Activated naive CD8-positive, alpha-beta T cell (primary cell): ENCODE measurements at regions not wholly inside any gene's neighbourhood (a gene's known extent, or its start where the extent isn't known, plus 50 kb on each side); places are given as distances from the start of the nearest gene placed in this dataset.
"Not testable (repeated sequence)": the region's sequence is repeated elsewhere in the genome, so short reads cannot be mapped to it uniquely, and the experiment has no call there.

ENCODE experiments used
- H3K27ac Mint-ChIP-seq: one replicate; pipeline ENCODE4 v1.8.0; 2021; ENCODE audit warnings: mixed read lengths
- H3K27me3 Mint-ChIP-seq: one replicate; pipeline ENCODE4 v1.8.0; 2021; ENCODE audit warnings: mixed read lengths
- H3K36me3 Mint-ChIP-seq: one replicate; pipeline ENCODE4 v1.8.0; 2021; ENCODE audit warnings: mixed read lengths
- H3K4me1 Mint-ChIP-seq: one replicate; pipeline ENCODE4 v1.8.0; 2021; ENCODE audit warnings: low read depth, mixed read lengths
- H3K4me3 Mint-ChIP-seq: one replicate; pipeline ENCODE4 v1.8.0; 2021; ENCODE audit warnings: mild to moderate bottlenecking, mixed read lengths
- H3K9me3 Mint-ChIP-seq: one replicate; pipeline ENCODE4 v1.8.0; 2021; ENCODE audit warnings: low read depth, mixed read lengths

- Mint-ChIP-seq H3K4me1 (no peaks in the 10 kb centered on the region), H3K27me3 (no peaks in the 10 kb centered on the region), H3K4me3 (no peak overlapping the region), H3K27ac (no peak overlapping the region), H3K36me3 (no peaks in the 10 kb centered on the region), H3K9me3 (peaks cover 6% of the 10 kb centered on the region)
These were observed 1064.5 kb downstream of the ZPLD1 start for GRCh38 chr3:103499132-103499900.

- peaks cover 6% of the 10 kb centered on the region for H3K9me3 Mint-ChIP-seq
- no peaks in the 10 kb centered on the region for H3K36me3 Mint-ChIP-seq
- H3K27ac Mint-ChIP-seq, result no peak overlapping the region
These were observed 1065.2 kb downstream of the ZPLD1 start for GRCh38 chr3:103499967-103500366.

GRCh38 chr3:103510760-103511159 is 1075.9 kb downstream of the ZPLD1 start:
- no peaks in the 10 kb centered on the region for H3K4me1 Mint-ChIP-seq
- peaks cover 14% of the 10 kb centered on the region for H3K9me3 Mint-ChIP-seq
- no peaks in the 10 kb centered on the region for H3K27me3 Mint-ChIP-seq
- H3K4me3 Mint-ChIP-seq, result no peak overlapping the region
- H3K27ac Mint-ChIP-seq, result no peak overlapping the region
- no peaks in the 10 kb centered on the region for H3K36me3 Mint-ChIP-seq

More at GRCh38 chr3:103499967-103500366, 1065.2 kb downstream of the ZPLD1 start:
- no peaks in the 10 kb centered on the region for H3K4me1 Mint-ChIP-seq
- no peak overlapping the region for H3K4me3 Mint-ChIP-seq
- no peaks in the 10 kb centered on the region for H3K27me3 Mint-ChIP-seq

GRCh38 chr3:103511891-103512290 is 1077.1 kb downstream of the ZPLD1 start:
- Mint-ChIP-seq H3K4me3 (no peak overlapping the region), H3K36me3 (no peaks in the 10 kb centered on the region), H3K27ac (no peak overlapping the region), H3K4me1 (no peaks in the 10 kb centered on the region), H3K27me3 (no peaks in the 10 kb centered on the region), H3K9me3 (peaks cover 7% of the 10 kb centered on the region)

GRCh38 chr3:103512595-103512994 is 1077.8 kb downstream of the ZPLD1 start:
- H3K9me3 Mint-ChIP-seq, result peaks cover 8% of the 10 kb centered on the region
- H3K4me1 Mint-ChIP-seq, result no peaks in the 10 kb centered on the region
- no peaks in the 10 kb centered on the region for H3K36me3 Mint-ChIP-seq

GRCh38 chr3:103513003-103513402 is 1078.2 kb downstream of the ZPLD1 start:
- H3K9me3 Mint-ChIP-seq, result peaks cover 8% of the 10 kb centered on the region
- H3K27me3 Mint-ChIP-seq, result no peaks in the 10 kb centered on the region
- no peak overlapping the region for H3K27ac Mint-ChIP-seq
- no peak overlapping the region for H3K4me3 Mint-ChIP-seq
- no peaks in the 10 kb centered on the region for H3K4me1 Mint-ChIP-seq
- H3K36me3 Mint-ChIP-seq, result no peaks in the 10 kb centered on the region

More at GRCh38 chr3:103512595-103512994, 1077.8 kb downstream of the ZPLD1 start:
- H3K27me3 Mint-ChIP-seq, result no peaks in the 10 kb centered on the region
- H3K4me3 Mint-ChIP-seq, result no peak overlapping the region
- no peak overlapping the region for H3K27ac Mint-ChIP-seq

- H3K9me3 Mint-ChIP-seq, result peaks cover 13% of the 10 kb centered on the region
- no peaks in the 10 kb centered on the region for H3K36me3 Mint-ChIP-seq
- H3K27ac Mint-ChIP-seq, result no peak overlapping the region
- H3K4me1 Mint-ChIP-seq, result no peaks in the 10 kb centered on the region
- no peaks in the 10 kb centered on the region for H3K27me3 Mint-ChIP-seq
- no peak overlapping the region for H3K4me3 Mint-ChIP-seq
These were observed 1080.3 kb downstream of the ZPLD1 start for GRCh38 chr3:103515116-103515515.

DNA sequence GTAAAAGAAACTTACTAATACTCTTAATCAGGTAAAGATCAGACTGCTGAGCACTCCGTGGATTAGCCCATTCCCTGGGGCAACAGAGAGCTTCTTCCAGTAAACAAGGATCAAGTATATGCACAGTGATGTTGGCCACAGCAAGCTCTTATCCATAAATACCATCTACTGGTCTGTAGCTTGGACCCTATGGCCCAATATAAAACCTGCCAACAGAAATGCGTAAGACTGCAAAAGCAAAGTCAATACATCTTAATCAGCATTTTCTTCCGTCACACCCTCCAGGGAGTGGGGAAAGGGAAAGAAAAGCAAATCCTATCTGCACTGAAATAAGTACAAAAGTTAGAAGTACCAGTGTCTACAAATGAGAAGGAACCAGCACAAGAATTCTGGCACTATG is 1082.1 kb downstream of the ZPLD1 start:
- H3K9me3 Mint-ChIP-seq, result peaks cover 15% of the 10 kb centered on the region
- H3K27me3 Mint-ChIP-seq, result no peaks in the 10 kb centered on the region
- H3K36me3 Mint-ChIP-seq, result no peaks in the 10 kb centered on the region
- no peak overlapping the region for H3K4me3 Mint-ChIP-seq
- no peak overlapping the region for H3K27ac Mint-ChIP-seq
- H3K4me1 Mint-ChIP-seq, result no peaks in the 10 kb centered on the region

GRCh38 chr3:103531327-103531726 is 1096.5 kb downstream of the ZPLD1 start:
- not testable (repeated sequence) for H3K9me3 Mint-ChIP-seq, H3K36me3 Mint-ChIP-seq, H3K27me3 Mint-ChIP-seq, H3K27ac Mint-ChIP-seq, H3K4me1 Mint-ChIP-seq, H3K4me3 Mint-ChIP-seq

- Mint-ChIP-seq H3K27me3 (no peaks in the 10 kb centered on the region), H3K36me3 (no peaks in the 10 kb centered on the region)
These were observed 1098.2 kb downstream of the ZPLD1 start for GRCh38 chr3:103532986-103533385.

GRCh38 chr3:103554451-103554850 is 1119.6 kb downstream of the ZPLD1 start:
- Mint-ChIP-seq H3K4me3 (no peak overlapping the region), H3K27me3 (no peaks in the 10 kb centered on the region)

More at GRCh38 chr3:103532986-103533385, 1098.2 kb downstream of the ZPLD1 start:
- H3K9me3 Mint-ChIP-seq, result no peaks in the 10 kb centered on the region
- H3K4me1 Mint-ChIP-seq, result no peaks in the 10 kb centered on the region
- no peak overlapping the region for H3K4me3 Mint-ChIP-seq
- no peak overlapping the region for H3K27ac Mint-ChIP-seq

DNA sequence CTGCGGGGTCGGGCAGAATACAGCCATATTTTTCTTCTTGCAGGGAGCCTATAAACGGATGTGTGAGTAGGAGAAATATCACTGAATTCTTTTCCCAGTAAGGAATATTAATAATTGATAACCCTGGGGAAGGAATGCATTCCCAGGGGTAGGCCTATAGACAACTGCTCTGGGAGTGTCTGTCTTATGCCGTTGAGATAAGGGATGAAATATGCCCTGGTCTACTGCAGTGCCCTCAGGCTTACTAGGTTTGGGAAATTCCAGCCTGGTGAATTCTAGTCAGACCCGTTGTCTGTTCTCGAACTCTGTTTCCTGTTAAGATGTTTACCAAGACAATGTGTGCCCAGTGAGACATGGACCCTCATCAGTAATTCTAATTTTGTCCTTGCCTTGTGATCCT is 1129.3 kb downstream of the ZPLD1 start:
- H3K27me3 Mint-ChIP-seq, H3K27ac Mint-ChIP-seq, H3K36me3 Mint-ChIP-seq, H3K4me1 Mint-ChIP-seq, H3K4me3 Mint-ChIP-seq, H3K9me3 Mint-ChIP-seq: not testable (repeated sequence)

More at GRCh38 chr3:103554451-103554850, 1119.6 kb downstream of the ZPLD1 start:
- Mint-ChIP-seq H3K4me1 (no peaks in the 10 kb centered on the region), H3K9me3 (peaks cover 3% of the 10 kb centered on the region), H3K36me3 (no peaks in the 10 kb centered on the region), H3K27ac (no peak overlapping the region)

GRCh38 chr3:103585809-103586208 is 1151.0 kb downstream of the ZPLD1 start:
- Mint-ChIP-seq H3K4me1 (no peaks in the 10 kb centered on the region), H3K9me3 (peaks cover 7% of the 10 kb centered on the region), H3K27ac (no peak overlapping the region), H3K27me3 (no peaks in the 10 kb centered on the region), H3K36me3 (no peaks in the 10 kb centered on the region), H3K4me3 (no peak overlapping the region)

- Mint-ChIP-seq H3K36me3 (no peaks in the 10 kb centered on the region), H3K4me1 (no peaks in the 10 kb centered on the region), H3K4me3 (no peak overlapping the region), H3K27me3 (no peaks in the 10 kb centered on the region), H3K27ac (no peak overlapping the region), H3K9me3 (peaks cover 10% of the 10 kb centered on the region)
These were observed 1155.0 kb downstream of the ZPLD1 start for GRCh38 chr3:103589770-103590169.

GRCh38 chr3:103600844-103601243 is 1166.0 kb downstream of the ZPLD1 start:
- Mint-ChIP-seq H3K9me3 (no peaks in the 10 kb centered on the region), H3K27ac (no peak overlapping the region), H3K36me3 (no peaks in the 10 kb centered on the region), H3K4me1 (no peaks in the 10 kb centered on the region), H3K4me3 (no peak overlapping the region), H3K27me3 (no peaks in the 10 kb centered on the region)

- Mint-ChIP-seq H3K27ac (no peak overlapping the region), H3K27me3 (no peaks in the 10 kb centered on the region), H3K4me1 (no peaks in the 10 kb centered on the region), H3K36me3 (no peaks in the 10 kb centered on the region), H3K4me3 (no peak overlapping the region), H3K9me3 (no peaks in the 10 kb centered on the region)
These were observed 1166.9 kb downstream of the ZPLD1 start for GRCh38 chr3:103601666-103602065.
